ENCODE measurements at regions not wholly inside any gene's neighbourhood (a gene's known extent, or its start where the extent isn't known, plus 50 kb on each side); places are given as distances from the start of the nearest gene placed in this dataset.
"Not testable (repeated sequence)": the region's sequence is repeated elsewhere in the genome, so short reads cannot be mapped to it uniquely, and the experiment has no call there.

DNA sequence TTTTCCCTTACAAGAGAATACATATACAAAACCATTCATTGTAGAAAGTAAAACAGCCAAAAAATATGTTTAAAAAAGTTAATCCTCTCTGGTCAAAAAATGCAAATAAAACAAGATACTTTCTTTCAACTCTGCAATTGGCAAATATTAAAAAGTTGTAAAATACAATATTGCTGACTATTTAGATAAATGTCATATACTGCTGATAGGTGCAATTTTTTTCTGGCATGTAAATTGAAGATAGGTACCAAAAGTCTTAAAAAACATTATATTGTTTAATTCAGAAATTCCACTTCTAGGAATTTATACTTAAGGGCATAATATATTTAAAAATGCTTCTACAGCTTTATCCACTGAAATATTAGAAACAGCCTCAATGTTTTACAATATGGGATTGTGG is 66.4 kb upstream of the TLL1 start:
- no peaks in the 10 kb centered on the region for H3K27me3 Mint-ChIP-seq
- POLR2A ChIA-PET: no interaction called here

DNA sequence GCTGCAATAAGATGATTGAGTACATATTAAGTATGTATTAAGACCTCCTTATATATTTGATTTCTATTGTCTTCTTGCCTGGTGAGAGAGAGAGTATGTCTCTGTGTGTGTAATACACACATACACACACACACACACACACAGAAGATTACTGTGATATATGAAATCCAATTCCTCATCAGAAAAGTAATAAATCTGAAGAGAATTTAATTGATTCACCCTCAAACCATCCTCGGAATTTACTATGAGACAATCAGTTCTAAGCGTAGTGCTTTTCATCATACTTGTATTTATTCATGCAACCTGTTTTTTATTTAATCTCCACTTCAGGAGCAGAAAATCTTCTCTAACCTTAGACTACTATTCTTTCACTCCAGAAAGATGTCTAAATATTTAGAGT is 62.3 kb upstream of the TLL1 start:
- no peak for ATAC-seq (replicated peaks in 1 of 4)
- Histone ChIP-seq H3K27me3 (replicated peaks in 1 of 2; ENCODE audit: control insufficient read depth in 2 of 2, extremely low read depth in 1 of 2, insufficient read depth in 2 of 2, low read length in 1 of 2) (no peaks in the 10 kb centered on the region), H3K9me3 (no peaks in the 10 kb centered on the region), H3K36me3 (ENCODE audit: control insufficient read depth in 2 of 2, extremely low read depth in 1 of 2, insufficient read depth in 1 of 2, low read length in 1 of 2) (no peaks in the 10 kb centered on the region), H3K4me1 (ENCODE audit: control insufficient read depth in 1 of 2, extremely low read depth in 1 of 2, insufficient read depth in 2 of 2, low read length in 2 of 2) (no peaks in the 10 kb centered on the region), H3K4me3 (ENCODE audit: control insufficient read depth in 1 of 2, extremely low read depth in 1 of 2, low read length in 1 of 2) (no peak overlapping the region), H3K27ac (ENCODE audit: low read length) (no peak overlapping the region)
- ChIA-PET CTCF (no interaction called here), POLR2A (no interaction called here)
- WGBS (ENCODE audit: insufficient coverage): no CpG with 5 or more reads among the region's 2 CpGs
- no peak overlapping the region for H3K4me3 Mint-ChIP-seq
- no peaks in the 10 kb centered on the region for H3K36me3 Mint-ChIP-seq
- H3K9me3 Mint-ChIP-seq: peaks cover 0 to 7% (median 0%) of the 10 kb centered on the region in 3 donors
- no peaks in the 10 kb centered on the region for H3K27me3 Mint-ChIP-seq
- no peaks in the 10 kb centered on the region for H3K4me1 Mint-ChIP-seq
- H3K27ac Mint-ChIP-seq: no peak overlapping the region
- no peak for DNase-seq

More for the DNA sequence above, 66.4 kb upstream of the TLL1 start:
- no peaks in the 10 kb centered on the region for H3K4me1 Mint-ChIP-seq
- no peak overlapping the region for H3K27ac ChIP-seq (ENCODE audit: low read length)
- CTCF ChIA-PET: no interaction called here
- H3K27ac Mint-ChIP-seq: no peak overlapping the region
- H3K4me3 Mint-ChIP-seq: no peak overlapping the region
- no peaks in the 10 kb centered on the region for H3K9me3 ChIP-seq
- no peaks in the 10 kb centered on the region for H3K27me3 ChIP-seq (replicated peaks in 1 of 2; ENCODE audit: control insufficient read depth in 2 of 2, extremely low read depth in 1 of 2, insufficient read depth in 2 of 2, low read length in 1 of 2)
- no peak for DNase-seq
- ATAC-seq (replicated peaks in 1 of 4): no peak
- no peaks in the 10 kb centered on the region for H3K9me3 Mint-ChIP-seq
- H3K4me1 ChIP-seq (ENCODE audit: control insufficient read depth in 1 of 2, extremely low read depth in 1 of 2, insufficient read depth in 2 of 2, low read length in 2 of 2): no peaks in the 10 kb centered on the region
- H3K4me3 ChIP-seq (ENCODE audit: control insufficient read depth in 1 of 2, extremely low read depth in 1 of 2, low read length in 1 of 2): no peak overlapping the region
- no peaks in the 10 kb centered on the region for H3K36me3 Mint-ChIP-seq
- H3K36me3 ChIP-seq (ENCODE audit: control insufficient read depth in 2 of 2, extremely low read depth in 1 of 2, insufficient read depth in 1 of 2, low read length in 1 of 2): no peaks in the 10 kb centered on the region

- CTCF ChIA-PET: no interaction called here
- Histone ChIP-seq H3K4me1 (ENCODE audit: control insufficient read depth in 1 of 2, extremely low read depth in 1 of 2, insufficient read depth in 2 of 2, low read length in 2 of 2) (no peaks in the 10 kb centered on the region), H3K4me3 (ENCODE audit: control insufficient read depth in 1 of 2, extremely low read depth in 1 of 2, low read length in 1 of 2) (no peak overlapping the region), H3K27me3 (replicated peaks in 1 of 2; ENCODE audit: control insufficient read depth in 2 of 2, extremely low read depth in 1 of 2, insufficient read depth in 2 of 2, low read length in 1 of 2) (no peaks in the 10 kb centered on the region), H3K36me3 (ENCODE audit: control insufficient read depth in 2 of 2, extremely low read depth in 1 of 2, insufficient read depth in 1 of 2, low read length in 1 of 2) (no peaks in the 10 kb centered on the region), H3K9me3 (no peaks in the 10 kb centered on the region), H3K27ac (ENCODE audit: low read length) (no peak overlapping the region)
- DNase-seq: no peak
- Mint-ChIP-seq H3K27ac (no peak overlapping the region), H3K4me3 (no peak overlapping the region), H3K9me3 (peaks cover 0 to 15% (median 2%) of the 10 kb centered on the region in 3 donors), H3K36me3 (no peaks in the 10 kb centered on the region), H3K27me3 (no peaks in the 10 kb centered on the region), H3K4me1 (no peaks in the 10 kb centered on the region)
- POLR2A ChIA-PET: no interaction called here
- no peak for ATAC-seq (replicated peaks in 1 of 4)
Observed at GRCh38 chr4:165813606-165814005, 59.4 kb upstream of the TLL1 start.

DNA sequence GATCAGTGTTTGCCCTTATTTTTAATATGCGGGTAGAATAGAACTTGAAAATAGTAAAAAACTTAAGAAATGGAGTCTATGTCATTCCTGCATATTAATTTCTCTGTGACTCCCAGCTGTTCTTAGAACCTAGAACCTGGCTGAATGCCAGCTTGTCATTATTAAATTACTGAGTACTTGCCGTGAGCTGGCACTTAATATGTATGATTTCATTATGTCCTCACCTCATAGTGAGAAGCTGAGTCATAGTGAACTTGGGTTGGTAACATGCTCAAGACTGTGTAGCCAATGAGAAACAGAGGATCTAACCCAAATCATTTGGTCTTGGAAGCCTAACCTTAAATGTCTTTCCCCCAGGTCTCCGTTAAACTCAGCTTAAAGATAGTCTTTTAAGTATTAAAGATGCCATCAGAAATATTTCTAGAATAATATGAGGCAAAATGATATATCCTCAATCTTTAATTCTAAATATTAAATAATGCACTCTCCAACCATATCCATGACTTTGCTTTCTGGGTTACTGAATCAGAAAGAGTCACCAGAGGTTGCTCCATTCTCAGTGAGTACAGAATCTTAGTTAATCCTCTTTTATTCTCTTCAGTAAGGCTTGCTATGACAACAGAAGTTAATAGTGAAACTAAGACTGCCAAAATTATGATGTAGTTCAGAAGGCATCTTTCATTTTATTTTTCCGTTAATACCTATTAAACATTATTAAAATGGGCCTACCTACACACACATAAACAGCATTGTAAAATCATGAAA is 58.6 kb upstream of the TLL1 start:
- ATAC-seq (replicated peaks in 1 of 4) (no peak), DNase-seq (no peak)
- no peak overlapping the region for H3K4me3 Mint-ChIP-seq
- H3K4me3 ChIP-seq (ENCODE audit: control insufficient read depth in 1 of 2, extremely low read depth in 1 of 2, low read length in 1 of 2): no peak overlapping the region
- H3K9me3 Mint-ChIP-seq: peaks cover 0 to 15% (median 2%) of the 10 kb centered on the region in 3 donors
- H3K27me3 Mint-ChIP-seq: no peaks in the 10 kb centered on the region
- no peaks in the 10 kb centered on the region for H3K36me3 Mint-ChIP-seq
- no CpG with 5 or more reads among the region's 4 CpGs for WGBS (ENCODE audit: insufficient coverage)
- no peaks in the 10 kb centered on the region for H3K27me3 ChIP-seq (replicated peaks in 1 of 2; ENCODE audit: control insufficient read depth in 2 of 2, extremely low read depth in 1 of 2, insufficient read depth in 2 of 2, low read length in 1 of 2)
- H3K4me1 Mint-ChIP-seq: no peaks in the 10 kb centered on the region
- H3K27ac ChIP-seq (ENCODE audit: low read length): no peak overlapping the region
- ChIA-PET CTCF (no interaction called here), POLR2A (no interaction called here)
- no peaks in the 10 kb centered on the region for H3K36me3 ChIP-seq (ENCODE audit: control insufficient read depth in 2 of 2, extremely low read depth in 1 of 2, insufficient read depth in 1 of 2, low read length in 1 of 2)
- no peaks in the 10 kb centered on the region for H3K4me1 ChIP-seq (ENCODE audit: control insufficient read depth in 1 of 2, extremely low read depth in 1 of 2, insufficient read depth in 2 of 2, low read length in 2 of 2)
- no peak overlapping the region for H3K27ac Mint-ChIP-seq
- H3K9me3 ChIP-seq: no peaks in the 10 kb centered on the region

GRCh38 chr4:165819126-165819525 is 53.9 kb upstream of the TLL1 start:
- H3K9me3 ChIP-seq; H3K4me1 ChIP-seq (ENCODE audit: control insufficient read depth in 1 of 2, extremely low read depth in 1 of 2, insufficient read depth in 2 of 2, low read length in 2 of 2); H3K4me3 ChIP-seq (ENCODE audit: control insufficient read depth in 1 of 2, extremely low read depth in 1 of 2, low read length in 1 of 2); H3K27me3 ChIP-seq (replicated peaks in 1 of 2; ENCODE audit: control insufficient read depth in 2 of 2, extremely low read depth in 1 of 2, insufficient read depth in 2 of 2, low read length in 1 of 2); H3K36me3 ChIP-seq (ENCODE audit: control insufficient read depth in 2 of 2, extremely low read depth in 1 of 2, insufficient read depth in 1 of 2, low read length in 1 of 2); H3K4me3 Mint-ChIP-seq; H3K27ac ChIP-seq (ENCODE audit: low read length); POLR2A ChIA-PET; H3K27ac Mint-ChIP-seq; H3K36me3 Mint-ChIP-seq; DNase-seq; CTCF ChIA-PET; H3K27me3 Mint-ChIP-seq; H3K4me1 Mint-ChIP-seq; ATAC-seq (replicated peaks in 1 of 4): not testable (repeated sequence)
- 100% methylated on average over 2 of the region's 6 CpGs for WGBS (ENCODE audit: insufficient coverage)
- peaks cover 2 to 14% (median 13%) of the 10 kb centered on the region in 3 donors for H3K9me3 Mint-ChIP-seq

Data from T-cell (primary cell).